GM12878 (cell line): ENCODE measurements at regions not wholly inside any gene's neighbourhood (a gene's known extent, or its start where the extent isn't known, plus 50 kb on each side); places are given as distances from the start of the nearest gene placed in this dataset.

Experiments
- ATAC-seq: fragments of 200-7000 bp; cut with Tn5 transposase; 3 replicates; pipeline ENCODE4 v1.9.1; 2020; ENCODE audit warnings: mild to moderate bottlenecking, moderate library complexity
- BruUV-seq: library from RNA; stranded (reverse); fragments of 400-500 nt; replicated peaks from 2 replicates; lab custom pipeline; 2021; lab: Mats Ljungman, UMichigan
- CTCF ChIA-PET: fragments of 300-600 bp; sonication (Branson Sonifier 250); formaldehyde crosslinking; extraction: SDS; loops from one replicate; lab custom pipeline; 2021; ENCODE audit warnings: inconsistent platforms; lab: Yijun Ruan, JAX
- POLR2A ChIA-PET: fragments of 350-600 bp; formaldehyde crosslinking; extraction: SDS; loops from one replicate; lab custom pipeline; 2021; ENCODE audit warnings: inconsistent platforms; lab: Charles Lee
- RAD21 ChIA-PET: fragments of 300-600 bp; sonication (Branson Sonifier 250); formaldehyde crosslinking; loops from one replicate; lab custom pipeline; 2023; ENCODE audit warnings: antibody characterized with exemption; ENCODE audit not compliant: unreplicated experiment; lab: Charles Lee
- SMC1A ChIA-PET: fragments of 300-600 bp; sonication (Branson Sonifier 250); formaldehyde crosslinking; loops from one replicate; lab custom pipeline; 2023; ENCODE audit not compliant: unreplicated experiment, uncharacterized antibody; lab: Charles Lee
- DNase-seq: peaks from one replicate; pipeline ENCODE4 v3.0.0-alpha.2; 2011; ENCODE audit warnings: low read depth, low spot score
- FAIRE-seq: peaks from 3 replicates; lab custom pipeline; 2011; peaks lifted over from hg19 to GRCh38; lab: Jason Lieb, UNC
- H2AFZ ChIP-seq: 2 replicates; pipeline ENCODE4 v1.6.0; 2011; ENCODE audit warnings: low read depth, low read length, control low read depth; ENCODE audit not compliant: control insufficient read depth
- H3K27ac ChIP-seq: 2 replicates; pipeline ENCODE4 v1.5.1; 2011; ENCODE audit warnings: control low read depth; ENCODE audit not compliant: control insufficient read depth, insufficient read depth
- H3K27me3 ChIP-seq, 2 experiments: replicated peaks in 1 of 2; 2 replicates each; pipeline versions ENCODE4 v1.6.0 to v1.6.1; 2011; ENCODE audit warnings: low read length in 1 of 2; ENCODE audit not compliant: control insufficient read depth in 2 of 2, insufficient read depth in 2 of 2
- H3K36me3 ChIP-seq, 2 experiments: 2 replicates each; pipeline ENCODE4 v1.5.1; 2011; ENCODE audit warnings: low read length in 1 of 2; ENCODE audit not compliant: control insufficient read depth in 2 of 2, insufficient read depth in 2 of 2
- H3K4me1 ChIP-seq: 2 replicates; pipeline ENCODE4 v1.6.1; 2011; ENCODE audit warnings: mild to moderate bottlenecking, low read length, moderate library complexity, mixed read lengths; ENCODE audit not compliant: control insufficient read depth, insufficient read depth
- H3K4me2 ChIP-seq: 2 replicates; pipeline ENCODE4 v1.6.0; 2011; ENCODE audit warnings: control low read depth; ENCODE audit not compliant: control insufficient read depth, insufficient read depth
- H3K4me3 ChIP-seq: fragments of 200-600 bp; sonication (generic); 2 replicates; pipeline ENCODE4 v1.5.1; 2016
- H3K79me2 ChIP-seq: 2 replicates; pipeline ENCODE4 v1.6.0; 2011; ENCODE audit warnings: low read length; ENCODE audit not compliant: control insufficient read depth, insufficient read depth
- H3K9ac ChIP-seq: 2 replicates; pipeline ENCODE4 v1.8.0; 2011; ENCODE audit warnings: low read length, control low read depth, mixed read lengths; ENCODE audit not compliant: control insufficient read depth, insufficient read depth
- H3K9me3 ChIP-seq: replicated peaks from 3 replicates; pipeline ENCODE4 v1.5.1; 2011; ENCODE audit warnings: mild to moderate bottlenecking, low read length; ENCODE audit not compliant: control insufficient read depth, insufficient read depth
- H4K20me1 ChIP-seq: 2 replicates; pipeline ENCODE4 v1.6.0; 2011; ENCODE audit not compliant: control insufficient read depth, insufficient read depth
- BCL11A ChIP-seq: IDR thresholded peaks from 2 replicates; pipeline ENCODE4 v1.6.1; 2011; ENCODE audit warnings: low read depth, low read length
- HCFC1 ChIP-seq: fragments of 150-350 bp; IDR thresholded peaks from 2 replicates; pipeline ENCODE4 v1.6.1; 2014; ENCODE audit warnings: low read length
- MLLT1 ChIP-seq: fragments of 450-650 bp; IDR thresholded peaks from 2 replicates; pipeline ENCODE4 v1.6.1; 2016; ENCODE audit warnings: mild to moderate bottlenecking
- MYB ChIP-seq: fragments of 150-350 bp; IDR thresholded peaks from 2 replicates; pipeline ENCODE4 v1.6.1; 2014; ENCODE audit warnings: mild to moderate bottlenecking, low read depth, low read length, borderline replicate concordance
- SIN3A ChIP-seq: IDR thresholded peaks from 2 replicates; pipeline ENCODE4 v1.6.1; 2012; ENCODE audit warnings: low read depth, low read length, improper control_type of control experiment
- SPI1 ChIP-seq: IDR thresholded peaks from 2 replicates; pipeline ENCODE4 v1.6.1; 2011; ENCODE audit warnings: low read depth, mild to moderate bottlenecking, low read length, moderate library complexity, borderline replicate concordance; ENCODE audit not compliant: insufficient read depth
- TCF7 ChIP-seq: IDR thresholded peaks from 2 replicates; pipeline ENCODE4 v1.6.1; 2014; ENCODE audit warnings: antibody characterized with exemption, borderline replicate concordance
- USF1 ChIP-seq: IDR thresholded peaks from 2 replicates; pipeline ENCODE4 v1.6.1; 2011; ENCODE audit warnings: borderline replicate concordance, low read depth, mild to moderate bottlenecking, moderate library complexity, mixed read lengths, low read length; ENCODE audit not compliant: insufficient read depth; ENCODE audit errors: extremely low read length
- ZBTB4 ChIP-seq: fragments of 450-650 bp; formaldehyde crosslinking; IDR thresholded peaks from 2 replicates; pipeline ENCODE4 v1.4.0; 2022; ENCODE audit warnings: mild to moderate bottlenecking, moderate library complexity
- ZNF24 ChIP-seq: fragments of 450-650 bp; IDR thresholded peaks from 2 replicates; pipeline ENCODE4 v1.6.1; 2017; ENCODE audit warnings: antibody characterized with exemption, mild to moderate bottlenecking
- ZNF384 ChIP-seq: IDR thresholded peaks from 2 replicates; pipeline ENCODE4 v1.6.1; 2012; ENCODE audit warnings: low read depth, mild to moderate bottlenecking, low read length, improper control_type of control experiment, borderline replicate concordance
- WGBS: methylation state at CpG from one replicate; pipeline ENCODE4 v1.1.6; 2016; ENCODE audit warnings: low lambda C conversion rate; ENCODE audit not compliant: insufficient replicate concordance, insufficient coverage; ENCODE audit errors: missing lambda C conversion rate; 5-methylcytosine and 5-hydroxymethylcytosine counted together
- in situ Hi-C: fragments of 300-500 bp; cut with MboI; formaldehyde crosslinking; loops from 9 replicates; pipeline ENCODE4 v1.14.3; 2018; ENCODE audit warnings: mixed read lengths
- intact Hi-C: fragments of 100-400 bp; cut with micrococcal nuclease; formaldehyde crosslinking; loops from one replicate; pipeline ENCODE4 v1.14.2; 2022; ENCODE audit not compliant: unreplicated experiment
- TF ChIP-seq, protein P1 (sequence below): fragments of 450-650 bp; IDR thresholded peaks from 2 replicates; pipeline ENCODE4 v1.6.1; 2016; ENCODE audit warnings: mild to moderate bottlenecking
- TF ChIP-seq, protein P2 (sequence below): IDR thresholded peaks from 2 replicates; pipeline ENCODE4 v1.6.1; 2012; ENCODE audit warnings: low read length, inconsistent platforms

- ChIA-PET POLR2A (no interaction called here), RAD21 (no interaction called here), CTCF (no interaction called here), SMC1A (no interaction called here)
- FAIRE-seq (no peak), ATAC-seq (no peak), DNase-seq (no peak)
- intact Hi-C loops (no loop called here), in situ Hi-C loops (no loop called here)
- no TSS peak for BruUV-seq
- TF ChIP-seq, protein P1, sequence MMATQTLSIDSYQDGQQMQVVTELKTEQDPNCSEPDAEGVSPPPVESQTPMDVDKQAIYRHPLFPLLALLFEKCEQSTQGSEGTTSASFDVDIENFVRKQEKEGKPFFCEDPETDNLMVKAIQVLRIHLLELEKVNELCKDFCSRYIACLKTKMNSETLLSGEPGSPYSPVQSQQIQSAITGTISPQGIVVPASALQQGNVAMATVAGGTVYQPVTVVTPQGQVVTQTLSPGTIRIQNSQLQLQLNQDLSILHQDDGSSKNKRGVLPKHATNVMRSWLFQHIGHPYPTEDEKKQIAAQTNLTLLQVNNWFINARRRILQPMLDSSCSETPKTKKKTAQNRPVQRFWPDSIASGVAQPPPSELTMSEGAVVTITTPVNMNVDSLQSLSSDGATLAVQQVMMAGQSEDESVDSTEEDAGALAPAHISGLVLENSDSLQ, result no peak
- TF ChIP-seq MYB (no peak), BCL11A (no peak), MLLT1 (no peak), USF1 (no peak), ZBTB4 (CRISPR knock-in tag) (no peak), SPI1 (no peak), HCFC1 (no peak), TCF7 (no peak), ZNF384 (no peak), ZNF24 (no peak), SIN3A (no peak)
- TF ChIP-seq, protein P2, sequence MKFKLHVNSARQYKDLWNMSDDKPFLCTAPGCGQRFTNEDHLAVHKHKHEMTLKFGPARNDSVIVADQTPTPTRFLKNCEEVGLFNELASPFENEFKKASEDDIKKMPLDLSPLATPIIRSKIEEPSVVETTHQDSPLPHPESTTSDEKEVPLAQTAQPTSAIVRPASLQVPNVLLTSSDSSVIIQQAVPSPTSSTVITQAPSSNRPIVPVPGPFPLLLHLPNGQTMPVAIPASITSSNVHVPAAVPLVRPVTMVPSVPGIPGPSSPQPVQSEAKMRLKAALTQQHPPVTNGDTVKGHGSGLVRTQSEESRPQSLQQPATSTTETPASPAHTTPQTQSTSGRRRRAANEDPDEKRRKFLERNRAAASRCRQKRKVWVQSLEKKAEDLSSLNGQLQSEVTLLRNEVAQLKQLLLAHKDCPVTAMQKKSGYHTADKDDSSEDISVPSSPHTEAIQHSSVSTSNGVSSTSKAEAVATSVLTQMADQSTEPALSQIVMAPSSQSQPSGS, result no peak
- no peak overlapping the region for H3K4me2 ChIP-seq
- H3K79me2 ChIP-seq, result no peaks in the 10 kb centered on the region
- 33% methylated on average over 3 of the region's 3 CpGs for WGBS
- H3K4me3 ChIP-seq, result no peak overlapping the region
- H3K27ac ChIP-seq, result no peak overlapping the region
- no peaks in the 10 kb centered on the region for H4K20me1 ChIP-seq
- no peaks in the 10 kb centered on the region for H3K27me3 ChIP-seq
- no peaks in the 10 kb centered on the region for H3K4me1 ChIP-seq
- no peak overlapping the region for H3K9ac ChIP-seq
- no peaks in the 10 kb centered on the region; the same call in 2 of the 3 replicates for H3K9me3 ChIP-seq
- no peaks in the 10 kb centered on the region for H3K36me3 ChIP-seq
- H2AFZ ChIP-seq, result no peak overlapping the region
Measured at GRCh38 chr1:115577513-115577912, 64.3 kb upstream of the VANGL1 start.
